WI38 (cell line): ENCODE measurements at regions not wholly inside any gene's neighbourhood (a gene's known extent, or its start where the extent isn't known, plus 50 kb on each side); places are given as distances from the start of the nearest gene placed in this dataset.

ENCODE experiments used
- H3K4me3 ChIP-seq: 2 replicates; pipeline ENCODE4 v1.5.1; 2011; ENCODE audit warnings: low read depth, mild to moderate bottlenecking, control low read depth, low read length
- TF ChIP-seq, protein P1 (sequence below): IDR thresholded peaks from 2 replicates; pipeline ENCODE4 v1.5.1; 2012; ENCODE audit warnings: low read depth, mild to moderate bottlenecking, control low read depth, low read length

- TF ChIP-seq, protein P1, sequence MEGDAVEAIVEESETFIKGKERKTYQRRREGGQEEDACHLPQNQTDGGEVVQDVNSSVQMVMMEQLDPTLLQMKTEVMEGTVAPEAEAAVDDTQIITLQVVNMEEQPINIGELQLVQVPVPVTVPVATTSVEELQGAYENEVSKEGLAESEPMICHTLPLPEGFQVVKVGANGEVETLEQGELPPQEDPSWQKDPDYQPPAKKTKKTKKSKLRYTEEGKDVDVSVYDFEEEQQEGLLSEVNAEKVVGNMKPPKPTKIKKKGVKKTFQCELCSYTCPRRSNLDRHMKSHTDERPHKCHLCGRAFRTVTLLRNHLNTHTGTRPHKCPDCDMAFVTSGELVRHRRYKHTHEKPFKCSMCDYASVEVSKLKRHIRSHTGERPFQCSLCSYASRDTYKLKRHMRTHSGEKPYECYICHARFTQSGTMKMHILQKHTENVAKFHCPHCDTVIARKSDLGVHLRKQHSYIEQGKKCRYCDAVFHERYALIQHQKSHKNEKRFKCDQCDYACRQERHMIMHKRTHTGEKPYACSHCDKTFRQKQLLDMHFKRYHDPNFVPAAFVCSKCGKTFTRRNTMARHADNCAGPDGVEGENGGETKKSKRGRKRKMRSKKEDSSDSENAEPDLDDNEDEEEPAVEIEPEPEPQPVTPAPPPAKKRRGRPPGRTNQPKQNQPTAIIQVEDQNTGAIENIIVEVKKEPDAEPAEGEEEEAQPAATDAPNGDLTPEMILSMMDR: no peak
- no peak overlapping the region for H3K4me3 ChIP-seq
Measured at GRCh38 chr1:195481293-195481692, 1126.9 kb downstream of the KCNT2 start.

GRCh38 chr1:195475568-195475967, 1132.7 kb downstream of the KCNT2 start:
- TF ChIP-seq, protein P1: no peak
- H3K4me3 ChIP-seq: no peak overlapping the region

DNA sequence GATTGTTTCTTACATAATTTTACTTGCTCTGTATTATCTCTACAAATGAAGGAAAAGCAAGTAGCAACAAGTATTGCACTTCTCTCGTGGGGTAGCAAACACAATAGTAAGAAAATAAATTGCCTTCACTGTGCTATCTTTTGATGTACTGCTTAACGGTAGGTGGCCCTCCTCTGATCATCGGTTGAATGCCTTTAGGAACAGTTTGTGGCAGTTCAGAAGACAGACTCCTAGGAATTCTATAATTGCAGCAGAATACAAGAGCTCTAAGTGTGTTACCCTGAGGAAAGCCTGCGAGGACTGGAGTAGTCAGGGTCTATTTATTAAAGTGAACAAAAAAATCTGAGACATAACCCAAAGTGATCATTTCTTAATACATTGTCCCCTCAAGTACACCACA, 1135.9 kb downstream of the KCNT2 start:
- H3K4me3 ChIP-seq: no peak overlapping the region
- TF ChIP-seq, protein P1: no peak

DNA sequence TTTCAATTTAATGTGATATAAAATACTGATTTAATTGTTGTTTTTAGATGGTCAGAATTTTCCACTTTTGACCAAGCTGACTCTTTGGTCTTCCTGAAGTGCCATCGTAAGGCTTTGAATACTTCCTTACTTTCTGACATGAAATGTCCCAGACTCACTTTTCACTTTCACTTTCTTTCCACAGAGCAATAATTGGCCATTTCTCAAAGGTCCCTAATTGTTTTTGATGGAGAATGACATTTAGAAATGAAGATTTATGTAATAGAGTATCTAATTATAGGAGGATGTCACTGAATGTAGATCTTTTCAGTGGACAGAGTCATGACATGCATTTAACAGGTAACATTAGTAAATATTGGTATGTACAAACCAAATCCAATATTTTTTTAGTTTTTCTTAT, 1141.6 kb downstream of the KCNT2 start:
- no peak overlapping the region for H3K4me3 ChIP-seq
- TF ChIP-seq, protein P1: no peak

DNA sequence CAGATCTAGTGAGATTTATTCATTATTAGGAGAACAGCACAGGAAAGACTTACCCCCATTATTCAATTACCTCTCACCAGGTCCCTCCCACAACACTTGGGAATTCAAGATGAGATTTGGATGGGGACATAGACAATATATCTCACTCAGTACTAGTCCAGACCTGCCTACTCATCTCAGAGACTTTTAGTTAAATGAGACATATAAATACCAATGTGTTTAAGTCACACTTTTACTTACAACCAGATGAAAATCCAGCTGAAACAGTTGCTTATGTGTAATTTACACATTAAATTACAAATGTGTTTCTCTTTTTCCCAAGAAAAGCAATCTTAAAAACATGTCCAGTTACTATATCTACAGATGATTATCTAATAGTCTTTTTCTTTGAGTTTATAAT, 1145.6 kb downstream of the KCNT2 start:
- no peak overlapping the region for H3K4me3 ChIP-seq
- TF ChIP-seq, protein P1: no peak

- no peak overlapping the region for H3K4me3 ChIP-seq
- TF ChIP-seq, protein P1: no peak
Measured at GRCh38 chr1:195462152-195462551, 1146.1 kb downstream of the KCNT2 start.

DNA sequence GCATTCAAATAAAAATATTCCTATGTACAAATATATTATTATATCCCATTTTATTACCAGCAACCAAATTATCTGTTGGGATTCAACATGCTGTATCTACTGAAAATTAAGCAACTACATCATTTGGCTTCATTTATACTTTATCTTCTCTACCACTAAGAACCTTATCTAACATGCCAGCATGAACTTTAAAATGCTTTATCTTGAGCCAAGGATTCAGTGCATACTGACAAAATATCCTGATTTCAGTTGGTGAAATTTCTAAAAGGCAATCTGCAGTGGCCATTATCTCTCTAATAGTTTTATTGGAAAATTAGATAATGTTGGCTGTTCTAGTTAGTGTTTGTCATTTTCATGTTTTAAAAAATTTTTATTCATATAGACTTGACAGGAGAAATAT, 1149.9 kb downstream of the KCNT2 start:
- H3K4me3 ChIP-seq: no peak overlapping the region
- TF ChIP-seq, protein P1: no peak
